Endothelial cell (in vitro differentiated cells): ENCODE measurements at regions not wholly inside any gene's neighbourhood (a gene's known extent, or its start where the extent isn't known, plus 50 kb on each side); places are given as distances from the start of the nearest gene placed in this dataset.

ENCODE experiments used
- DNase-seq: peaks from one replicate; pipeline ENCODE4 v3.0.0; 2021; ENCODE audit warnings: low spot score
- H3K27ac Mint-ChIP-seq: one replicate; pipeline ENCODE4 v1.8.0; 2021; ENCODE audit warnings: mixed read lengths, inconsistent platforms; ENCODE audit not compliant: unreplicated experiment
- H3K27me3 Mint-ChIP-seq: one replicate; pipeline ENCODE4 v1.8.0; 2021; ENCODE audit warnings: mild to moderate bottlenecking, moderate library complexity, mixed read lengths, inconsistent platforms; ENCODE audit not compliant: unreplicated experiment
- H3K36me3 Mint-ChIP-seq: one replicate; pipeline ENCODE4 v1.8.0; 2021; ENCODE audit warnings: mild to moderate bottlenecking, low read depth, mixed read lengths, inconsistent platforms; ENCODE audit not compliant: unreplicated experiment
- H3K4me1 Mint-ChIP-seq: one replicate; pipeline ENCODE4 v1.8.0; 2021; ENCODE audit warnings: mild to moderate bottlenecking, mixed read lengths, inconsistent platforms; ENCODE audit not compliant: unreplicated experiment
- H3K4me3 Mint-ChIP-seq: one replicate; pipeline ENCODE4 v1.8.0; 2021; ENCODE audit warnings: mild to moderate bottlenecking, mixed read lengths, inconsistent platforms; ENCODE audit not compliant: unreplicated experiment
- H3K9me3 Mint-ChIP-seq: one replicate; pipeline ENCODE4 v1.8.0; 2021; ENCODE audit warnings: mixed read lengths, inconsistent platforms; ENCODE audit not compliant: unreplicated experiment
- CTCF ChIP-seq: fragments of 200-600 bp; sonication (generic); IDR thresholded peaks from one replicate; pipeline ENCODE4 v1.5.0; 2021; ENCODE audit warnings: antibody characterized with exemption; ENCODE audit not compliant: unreplicated experiment

- Mint-ChIP-seq H3K4me3 (no peak overlapping the region), H3K27ac (no peak overlapping the region), H3K36me3 (peaks cover 4% of the 10 kb centered on the region), H3K27me3 (peaks cover 6% of the 10 kb centered on the region), H3K9me3 (peaks cover 4% of the 10 kb centered on the region), H3K4me1 (peaks cover 3% of the 10 kb centered on the region)
- no peak for DNase-seq
- no peak for TF ChIP-seq CTCF
Measured at GRCh38 chr20:50292079-50292590, 101.5 kb downstream of the CEBPB start.

- Mint-ChIP-seq H3K4me3 (no peak overlapping the region), H3K9me3 (peaks cover 4% of the 10 kb centered on the region), H3K27me3 (peaks cover 4% of the 10 kb centered on the region), H3K36me3 (peaks cover 4% of the 10 kb centered on the region), H3K27ac (no peak overlapping the region), H3K4me1 (peaks cover 3% of the 10 kb centered on the region)
- no peak for TF ChIP-seq CTCF
- no peak for DNase-seq
Measured at GRCh38 chr20:50292591-50293283, 102.1 kb downstream of the CEBPB start.

- Mint-ChIP-seq H3K36me3 (peaks cover 4% of the 10 kb centered on the region), H3K4me3 (no peak overlapping the region), H3K4me1 (peaks cover 3% of the 10 kb centered on the region), H3K27me3 (peaks cover 5% of the 10 kb centered on the region), H3K27ac (no peak overlapping the region), H3K9me3 (peaks cover 4% of the 10 kb centered on the region)
- TF ChIP-seq CTCF, result no peak
- DNase-seq, result no peak
Measured at GRCh38 chr20:50293284-50294139, 102.9 kb downstream of the CEBPB start.

- H3K27me3 Mint-ChIP-seq, result peaks cover 6% of the 10 kb centered on the region
- no peak overlapping the region for H3K27ac Mint-ChIP-seq
- peaks cover 4% of the 10 kb centered on the region for H3K9me3 Mint-ChIP-seq
- no peak overlapping the region for H3K4me3 Mint-ChIP-seq
- peaks cover 3% of the 10 kb centered on the region for H3K4me1 Mint-ChIP-seq
- TF ChIP-seq CTCF, result no peak
- DNase-seq, result no peak
- H3K36me3 Mint-ChIP-seq, result peaks cover 4% of the 10 kb centered on the region
Measured at GRCh38 chr20:50294164-50295088, 103.8 kb downstream of the CEBPB start.
